Hematopoietic multipotent progenitor cell treated with erythropoietin and hydrocortisone succinate and interleukin-3 and kit ligand, for 17 days (in vitro differentiated cells): ENCODE measurements at regions not wholly inside any gene's neighbourhood (a gene's known extent, or its start where the extent isn't known, plus 50 kb on each side); places are given as distances from the start of the nearest gene placed in this dataset.

Experiments used
- DNase-seq: peaks from one replicate; pipeline ENCODE4 v3.0.0-alpha.2; 2015; ENCODE audit warnings: low spot score

DNA sequence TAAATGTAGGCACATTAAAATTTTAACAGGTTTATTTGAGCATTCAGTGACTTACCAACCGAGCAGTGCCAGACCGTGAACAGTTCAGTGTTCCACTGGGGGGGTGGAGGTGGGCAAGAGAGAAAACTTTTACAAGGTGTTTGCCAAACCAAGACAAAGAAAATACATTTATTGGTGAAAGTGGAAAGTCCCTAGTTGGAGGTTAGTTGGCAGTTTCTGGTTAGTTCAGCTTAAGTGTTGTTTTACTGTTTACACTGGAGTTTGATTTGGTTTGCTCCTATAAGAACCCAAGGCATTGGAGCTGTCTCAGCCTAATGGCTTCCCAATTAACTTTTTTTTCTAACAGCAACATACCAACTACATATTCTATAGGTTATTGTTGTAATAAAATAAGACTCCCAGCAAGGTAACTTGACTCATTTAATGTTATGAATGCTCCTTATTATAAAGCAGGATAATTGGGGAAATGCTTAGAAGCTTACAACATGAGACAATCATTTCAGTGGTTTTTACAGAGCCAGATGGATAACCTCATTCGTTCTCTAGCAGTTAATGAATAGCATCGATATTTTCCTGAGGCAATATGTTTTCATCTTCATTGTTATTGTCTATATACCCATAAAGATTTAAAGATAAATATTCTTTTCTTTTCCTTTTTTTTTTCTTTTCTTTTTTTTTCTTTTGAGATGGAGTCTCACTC, 115.8 kb downstream of the ETNK1 start:
- DNase-seq, result no peak

- no peak for DNase-seq
These were observed 118.7 kb downstream of the ETNK1 start for GRCh38 chr12:22743700-22744099.

DNA sequence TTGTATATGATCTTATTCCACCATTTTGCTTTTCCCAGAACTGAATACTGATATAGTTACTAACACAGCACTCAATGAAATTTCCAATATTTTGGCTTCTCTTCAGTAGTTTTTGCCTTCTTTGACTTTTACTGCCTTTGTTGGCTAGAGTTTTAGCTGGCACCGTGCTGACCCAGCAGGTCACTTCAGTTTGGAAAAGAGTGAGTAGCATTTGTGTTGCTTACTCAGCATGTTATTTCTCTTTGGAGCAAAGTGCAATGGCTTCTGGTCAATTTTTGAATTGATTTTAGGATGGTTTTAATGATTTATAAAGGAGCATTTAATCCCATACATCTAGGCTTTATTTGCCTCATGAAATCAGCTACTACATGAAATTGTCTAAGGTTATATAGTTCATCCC, 119.2 kb downstream of the ETNK1 start:
- no peak for DNase-seq

- DNase-seq, result no peak
These were observed 121.7 kb downstream of the ETNK1 start for GRCh38 chr12:22746720-22747119.

- no peak for DNase-seq
These were observed 130.7 kb downstream of the ETNK1 start for GRCh38 chr12:22755629-22756028.

DNA sequence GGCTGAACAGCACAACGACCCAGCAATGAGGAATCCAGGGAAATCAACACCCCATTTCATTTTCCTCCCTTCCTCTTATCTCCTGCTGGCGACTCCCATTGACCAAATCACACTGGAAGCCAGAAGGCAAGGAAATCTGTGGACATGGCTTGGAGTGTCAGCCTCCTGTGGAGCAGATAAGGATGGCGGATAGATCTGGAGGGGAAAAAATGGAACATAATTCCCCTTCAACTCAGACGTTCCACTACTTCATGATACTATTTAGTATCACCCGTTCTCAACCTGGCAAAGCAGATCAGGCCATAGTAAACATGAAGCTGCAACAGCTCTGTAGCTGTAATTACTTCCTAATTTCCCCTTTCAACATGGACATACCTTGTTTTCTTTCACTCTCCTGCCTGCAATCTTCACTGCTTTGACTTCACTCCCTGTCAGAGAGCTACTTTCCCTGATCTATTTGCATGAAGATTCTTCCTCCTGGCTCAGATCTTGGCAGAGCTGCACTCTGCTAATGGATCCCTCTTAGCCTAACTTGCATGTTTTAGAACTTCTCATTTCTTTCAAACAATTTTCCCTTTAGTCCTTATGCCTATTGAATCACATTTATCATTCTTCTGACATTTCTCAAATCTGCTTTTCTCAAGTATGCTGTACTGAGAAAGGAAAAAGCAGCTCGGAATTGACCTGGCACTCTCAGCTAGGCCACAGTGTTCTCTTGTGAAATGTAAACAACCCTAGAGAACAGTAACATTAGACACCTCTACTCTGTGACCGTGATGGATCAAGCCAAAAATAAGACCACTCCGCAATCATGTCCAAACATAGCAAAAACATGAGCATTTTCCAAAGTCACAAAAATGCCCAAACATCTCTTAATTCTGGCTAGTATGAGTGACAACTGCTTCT, 135.1 kb downstream of the ETNK1 start:
- DNase-seq, result no peak

DNA sequence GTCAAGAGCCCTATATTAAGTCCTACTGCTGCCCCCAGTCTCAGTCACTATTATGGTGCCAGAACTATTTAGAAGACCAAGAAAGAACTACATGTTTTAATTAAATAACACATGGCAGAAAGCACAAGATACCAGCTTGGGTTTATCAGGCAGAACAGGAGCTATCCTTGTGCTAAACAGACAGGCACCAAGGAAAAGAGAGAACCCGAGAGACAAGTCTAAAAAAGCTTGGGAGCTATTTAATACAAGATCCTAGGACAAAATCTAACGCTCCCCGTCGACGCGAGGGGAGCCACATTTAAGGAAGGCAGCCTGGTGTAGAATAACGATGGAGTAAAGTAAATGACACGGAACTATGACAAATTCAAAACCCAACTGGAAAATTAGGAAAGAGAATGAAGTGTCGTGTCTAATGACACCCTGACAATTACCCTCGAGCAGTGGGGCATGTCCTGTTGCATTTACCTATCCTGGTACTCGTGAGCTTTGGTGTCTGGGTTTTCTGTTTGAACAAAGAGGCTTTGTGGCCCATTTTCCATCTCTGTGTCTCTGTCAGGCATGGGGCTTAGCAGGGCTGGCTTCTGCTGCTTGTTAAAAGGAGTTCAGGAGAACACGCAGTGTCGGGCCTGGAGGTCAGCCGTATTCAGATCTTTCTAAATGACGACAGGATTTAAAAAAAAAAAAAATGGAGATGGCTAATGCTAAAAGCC, 140.6 kb downstream of the ETNK1 start:
- no peak for DNase-seq

DNA sequence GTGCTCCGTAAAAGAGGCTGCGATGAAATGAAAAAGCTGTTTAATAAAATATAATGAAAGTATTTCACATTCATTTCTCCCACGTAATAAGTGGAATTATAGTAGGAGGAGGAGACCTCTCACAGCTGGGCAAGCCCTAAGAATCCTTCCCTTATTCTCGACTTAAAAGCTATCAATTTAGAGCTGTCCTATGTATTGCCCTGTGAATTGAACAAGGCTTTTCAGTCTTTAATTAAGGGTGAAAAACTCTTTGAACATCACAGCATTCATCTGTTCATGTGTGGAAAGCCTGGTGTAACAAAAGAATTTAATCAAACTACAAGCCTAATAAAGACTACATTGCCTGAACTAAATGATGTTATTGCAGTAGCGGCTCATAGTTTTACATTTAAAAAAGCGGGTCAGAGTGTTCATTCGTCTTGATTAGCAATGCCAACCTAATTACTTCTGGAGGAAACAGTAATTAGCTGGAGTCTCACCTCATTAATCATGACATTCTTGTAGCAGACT, 142.0 kb downstream of the ETNK1 start:
- no peak for DNase-seq

DNA sequence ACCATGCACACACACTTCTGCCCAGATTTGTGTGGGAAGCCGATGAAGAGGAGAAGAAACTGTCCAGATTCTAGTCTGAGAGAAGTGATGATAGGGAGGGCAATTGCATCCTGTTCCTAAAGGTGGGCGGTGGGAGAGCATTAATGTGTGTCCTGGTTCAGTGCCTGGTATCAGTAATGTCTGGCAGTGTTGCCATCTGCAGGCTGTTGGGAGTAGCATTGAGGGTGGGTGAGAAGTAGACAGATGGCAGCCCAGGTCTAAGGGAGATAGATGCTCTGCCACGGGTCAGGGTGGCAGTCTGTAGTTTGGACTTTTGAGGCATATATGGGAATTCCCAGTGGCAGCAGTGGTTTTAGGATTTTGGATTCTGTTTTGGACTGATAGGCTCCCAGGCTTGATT, 156.4 kb downstream of the ETNK1 start:
- no peak for DNase-seq

GRCh38 chr12:22787557-22787956, 162.6 kb downstream of the ETNK1 start:
- no peak for DNase-seq

DNA sequence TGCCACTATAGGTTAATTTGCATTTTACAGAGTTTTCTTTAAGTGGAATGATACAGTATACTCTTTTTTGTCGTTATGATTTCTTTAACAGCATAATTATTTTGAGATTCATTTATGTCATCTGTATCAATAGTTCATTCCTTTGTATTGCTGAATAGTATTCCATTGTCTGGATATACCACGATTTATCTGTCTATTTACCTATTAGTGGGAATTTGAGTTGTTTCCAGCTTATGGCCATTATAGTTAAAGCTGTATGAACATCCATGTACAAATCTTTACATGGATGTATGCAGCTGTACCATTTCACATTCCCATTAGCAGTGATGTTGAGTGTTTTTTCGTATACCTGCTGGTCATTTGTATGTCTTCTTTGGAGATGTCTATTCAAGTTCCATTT, 163.9 kb downstream of the ETNK1 start:
- no peak for DNase-seq

- no peak for DNase-seq
These were observed 167.2 kb downstream of the ETNK1 start for GRCh38 chr12:22792138-22792537.

- no peak for DNase-seq
These were observed 169.0 kb downstream of the ETNK1 start for GRCh38 chr12:22794017-22794416.

DNA sequence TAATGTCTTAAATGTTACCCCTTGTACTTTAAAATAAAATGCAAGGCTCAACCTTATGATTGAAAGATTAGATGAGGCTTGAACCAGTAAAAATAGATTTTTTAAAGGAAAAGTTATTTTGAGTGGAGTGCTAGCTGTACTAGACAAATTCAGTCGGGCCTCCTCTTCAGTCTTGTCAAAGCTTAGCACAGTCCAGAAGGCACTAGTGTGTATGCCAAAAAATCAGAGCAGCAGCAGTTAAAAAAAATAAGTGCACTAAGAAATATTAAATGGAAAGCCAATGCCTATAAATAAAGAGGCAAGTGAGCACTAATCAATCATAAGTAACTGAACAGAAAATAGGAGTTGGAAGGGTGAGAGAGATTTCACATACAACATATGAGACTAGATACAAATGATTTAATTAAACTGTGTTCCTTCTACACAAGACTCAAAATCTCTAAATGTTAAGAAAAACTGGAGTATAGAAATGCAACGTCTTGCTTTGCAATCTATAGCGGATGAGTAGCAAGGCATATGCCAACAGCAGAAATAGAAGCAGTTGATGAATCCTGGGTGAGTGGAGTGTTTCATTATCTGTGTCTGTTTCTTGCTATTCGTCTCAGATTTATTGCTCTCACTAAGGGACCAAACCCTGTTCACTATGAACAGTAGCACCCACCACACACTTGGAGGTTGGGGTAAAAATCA, 172.1 kb downstream of the ETNK1 start:
- DNase-seq, result no peak

GRCh38 chr12:22797701-22798100, 172.7 kb downstream of the ETNK1 start:
- no peak for DNase-seq

DNA sequence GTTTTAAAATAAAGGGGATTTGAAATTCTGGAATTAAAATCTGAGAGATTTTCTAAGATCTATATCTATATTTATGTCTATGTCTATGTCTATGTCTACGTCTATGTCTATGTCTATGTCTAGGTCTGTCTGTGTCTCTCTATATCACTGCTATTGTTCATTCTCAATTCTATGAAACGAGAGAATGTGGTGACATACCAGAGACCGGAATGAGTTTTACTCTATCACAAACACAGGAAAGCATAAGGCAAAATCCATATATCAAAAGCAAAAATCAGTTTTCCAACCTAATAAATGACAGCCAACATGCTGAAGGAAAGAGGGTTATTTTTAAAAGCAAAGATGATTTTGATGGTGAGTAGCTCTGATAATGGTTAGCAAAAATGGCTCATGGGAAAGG, 173.1 kb downstream of the ETNK1 start:
- DNase-seq, result no peak

- no peak for DNase-seq
These were observed 174.5 kb downstream of the ETNK1 start for GRCh38 chr12:22799503-22799902.

DNA sequence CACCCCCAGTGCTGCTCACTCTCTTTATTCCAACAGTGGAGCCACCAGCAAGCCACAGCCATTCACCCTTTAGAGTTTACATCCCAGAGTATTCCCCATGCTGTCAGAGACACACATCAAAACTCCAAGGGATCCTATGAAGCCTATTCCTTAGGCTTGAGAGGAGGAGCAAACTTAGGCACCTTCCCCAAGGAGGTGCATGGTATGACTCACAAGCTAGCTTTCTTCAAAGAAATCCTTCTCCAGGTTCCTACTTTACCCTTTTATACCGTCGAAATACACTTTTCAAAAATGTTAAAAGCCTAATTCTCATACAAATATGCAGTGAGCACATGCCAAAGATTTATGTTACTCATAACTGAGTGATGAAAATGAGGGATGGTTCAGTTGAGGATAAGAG, 175.4 kb downstream of the ETNK1 start:
- DNase-seq, result no peak

- DNase-seq, result no peak
These were observed 178.1 kb downstream of the ETNK1 start for GRCh38 chr12:22802883-22803630.

- DNase-seq, result no peak
These were observed 178.8 kb downstream of the ETNK1 start for GRCh38 chr12:22803725-22804124.

GRCh38 chr12:22808860-22809259, 183.9 kb downstream of the ETNK1 start:
- no peak for DNase-seq
